GM19239 (cell line): ENCODE measurements at regions not wholly inside any gene's neighbourhood (a gene's known extent, or its start where the extent isn't known, plus 50 kb on each side); places are given as distances from the start of the nearest gene placed in this dataset.

Source experiments
- DNase-seq: peaks from one replicate; pipeline ENCODE4 v3.0.0; 2011; ENCODE audit warnings: low spot score; ENCODE audit not compliant: insufficient read length
- FAIRE-seq: peaks from 2 replicates; lab custom pipeline; 2011; peaks lifted over from hg19 to GRCh38; lab: Jason Lieb, UNC

DNA sequence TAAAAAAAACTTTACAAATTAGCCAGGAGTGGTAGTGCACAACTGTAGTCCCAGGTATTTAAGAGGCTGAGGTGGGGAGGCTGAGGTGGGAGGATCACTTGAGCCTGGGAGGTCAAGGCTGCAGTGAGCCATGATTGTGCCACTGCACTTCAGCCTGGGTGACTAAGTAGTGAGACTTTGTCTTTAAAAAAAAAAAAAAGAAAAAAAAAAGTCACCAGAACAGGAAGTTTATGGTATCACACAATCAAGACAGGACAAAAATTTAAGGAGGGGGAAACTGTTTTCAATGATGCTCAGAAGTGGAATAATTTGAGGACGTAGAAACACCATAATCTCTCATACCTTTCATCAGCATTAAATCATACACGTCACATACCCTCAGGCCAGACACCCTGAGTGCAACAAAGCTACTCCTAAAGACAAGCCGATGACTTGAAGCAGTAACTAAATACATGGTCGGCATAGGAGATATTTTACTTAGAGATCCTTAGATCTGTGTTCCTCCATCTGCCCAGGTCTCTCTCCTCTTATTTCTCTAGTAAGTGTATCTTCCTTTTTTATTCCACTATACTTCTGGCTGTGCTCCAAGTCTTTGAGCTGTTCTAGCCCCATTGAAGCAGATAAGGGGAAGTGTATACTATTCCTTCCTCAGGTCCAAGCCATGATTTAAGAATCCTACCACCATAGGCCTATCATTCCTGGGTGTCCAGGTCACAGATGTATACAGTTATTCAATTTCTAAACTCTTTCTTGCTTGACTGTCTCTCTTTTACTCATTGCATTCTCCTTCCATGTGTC lies 91.3 kb upstream of the APC start:
- no peak for FAIRE-seq
- DNase-seq, result no peak

DNA sequence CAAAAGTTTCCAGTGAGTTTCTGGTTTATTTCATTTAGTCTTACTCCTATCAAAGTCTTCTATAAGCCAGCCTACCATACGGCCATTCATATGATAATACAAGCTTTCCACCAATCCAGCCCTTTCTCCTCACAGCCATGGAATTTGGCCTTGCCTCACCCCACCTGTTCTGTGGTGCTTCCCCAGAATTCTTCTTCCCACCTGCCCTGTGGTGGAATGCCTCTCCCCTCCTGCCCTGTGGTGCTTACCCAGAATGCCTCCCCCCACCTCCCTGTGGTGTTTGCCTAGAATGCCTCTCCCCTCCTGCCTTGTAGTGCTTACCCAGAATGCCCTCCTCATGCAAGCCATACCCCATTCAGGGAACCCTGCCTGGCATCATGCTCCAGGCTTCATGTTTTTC lies 90.3 kb upstream of the APC start:
- FAIRE-seq, result no peak
- no peak for DNase-seq

GRCh38 chr5:112648264-112648663 lies 89.4 kb upstream of the APC start:
- DNase-seq, result no peak
- FAIRE-seq, result no peak

DNA sequence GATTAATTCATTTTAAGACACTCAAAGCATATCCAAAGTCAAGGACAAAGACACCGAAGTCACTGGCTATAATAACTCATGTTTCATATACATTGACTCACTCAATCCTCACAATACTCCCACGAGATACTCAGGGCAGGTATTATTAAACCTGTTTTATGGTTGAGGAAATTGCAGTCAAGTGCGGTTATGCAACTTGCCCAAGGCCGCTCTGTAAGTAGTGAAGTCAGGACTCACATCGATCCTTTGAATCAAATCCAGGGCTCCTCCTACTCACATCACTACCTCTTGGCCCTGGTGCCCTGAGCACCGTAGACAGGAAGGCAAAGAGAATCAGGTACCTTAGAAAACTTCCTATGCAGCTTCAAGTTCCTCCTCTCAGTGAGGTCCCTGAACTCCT lies 87.8 kb upstream of the APC start:
- no peak for FAIRE-seq
- DNase-seq, result no peak

GRCh38 chr5:112653638-112654205 lies 84.0 kb upstream of the APC start:
- FAIRE-seq, result no peak
- no peak for DNase-seq

DNA sequence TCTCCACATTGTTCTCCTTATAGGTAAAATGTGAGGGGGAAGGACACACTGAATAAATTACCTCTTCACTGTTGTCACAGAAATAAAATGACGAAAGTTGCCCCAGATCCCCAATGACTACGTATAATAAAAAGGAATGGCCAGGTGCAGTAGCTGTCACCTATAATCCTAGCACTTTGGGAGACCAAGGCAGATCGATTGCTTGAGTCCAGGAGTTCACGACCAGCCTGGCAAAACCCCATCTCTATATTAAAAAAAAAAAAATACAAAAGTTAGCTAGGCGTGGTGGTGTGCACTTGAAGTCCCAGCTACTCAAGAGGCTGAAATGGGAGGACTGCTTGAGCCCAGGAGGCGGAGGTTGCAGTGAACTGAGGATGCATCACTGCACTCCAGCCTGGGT lies 82.2 kb upstream of the APC start:
- FAIRE-seq, result no peak
- DNase-seq, result no peak

DNA sequence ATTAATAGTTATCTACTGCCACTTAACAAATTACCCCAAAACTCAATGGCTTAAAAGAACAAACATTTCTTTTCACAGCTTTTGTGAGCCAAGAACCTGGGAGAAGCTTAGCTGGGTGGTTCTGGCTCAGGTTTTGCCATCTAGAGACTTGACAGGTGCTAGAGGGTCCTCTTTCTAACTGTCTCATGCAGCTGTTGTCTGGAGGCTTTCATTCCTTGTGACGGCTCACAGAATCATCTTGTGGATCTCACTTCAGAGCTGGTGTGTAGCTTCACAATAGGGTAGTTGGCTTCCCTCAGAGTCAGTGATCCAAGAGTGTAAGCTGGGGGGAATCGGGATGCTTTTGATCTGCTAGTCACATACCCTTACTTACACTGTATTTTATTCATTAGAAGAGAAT lies 81.2 kb upstream of the APC start:
- no peak for FAIRE-seq
- DNase-seq, result no peak

- DNase-seq (no peak), FAIRE-seq (no peak)
Measured at GRCh38 chr5:112657804-112658203, 79.9 kb upstream of the APC start.

DNA sequence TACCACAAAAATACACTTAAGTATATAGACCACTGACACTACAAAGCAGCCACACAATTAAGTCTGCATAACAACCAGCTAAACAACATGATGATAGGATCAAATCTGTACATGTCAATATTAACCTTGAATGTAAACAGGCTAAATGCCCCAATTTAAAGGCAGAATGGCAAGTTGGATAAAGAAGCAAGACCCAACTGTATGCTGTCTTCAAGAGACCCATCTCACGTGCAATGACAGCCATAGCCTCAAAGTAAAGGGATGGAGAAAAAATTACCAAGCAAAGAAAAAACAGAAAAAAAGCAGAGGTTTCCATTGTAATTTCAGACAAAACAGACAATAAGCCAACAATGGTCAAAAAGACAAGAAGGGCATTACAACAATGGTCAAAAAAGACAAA lies 77.3 kb upstream of the APC start:
- DNase-seq (no peak), FAIRE-seq (no peak)

- DNase-seq (no peak), FAIRE-seq (no peak)
Measured at GRCh38 chr5:112663146-112663545, 74.5 kb upstream of the APC start.

DNA sequence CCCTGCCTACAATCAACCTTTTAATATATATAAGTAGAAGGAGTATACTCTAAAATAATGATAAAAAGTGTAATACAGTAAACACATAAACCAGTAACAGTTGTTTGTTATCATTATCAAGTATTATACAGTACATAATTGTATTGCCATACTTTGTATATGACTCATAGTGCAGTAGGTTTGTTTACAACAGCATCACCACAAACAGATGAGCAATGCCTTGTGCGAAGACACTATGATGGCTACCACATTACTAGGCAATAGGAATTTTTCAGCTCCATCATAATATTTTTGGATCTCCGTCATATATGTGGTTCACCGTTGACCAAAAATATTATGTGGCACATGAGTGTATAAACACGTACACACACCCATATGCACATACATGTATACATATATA lies 69.7 kb upstream of the APC start:
- no peak for FAIRE-seq
- no peak for DNase-seq

GRCh38 chr5:112668911-112669310 lies 68.8 kb upstream of the APC start:
- DNase-seq, result no peak
- no peak for FAIRE-seq

DNA sequence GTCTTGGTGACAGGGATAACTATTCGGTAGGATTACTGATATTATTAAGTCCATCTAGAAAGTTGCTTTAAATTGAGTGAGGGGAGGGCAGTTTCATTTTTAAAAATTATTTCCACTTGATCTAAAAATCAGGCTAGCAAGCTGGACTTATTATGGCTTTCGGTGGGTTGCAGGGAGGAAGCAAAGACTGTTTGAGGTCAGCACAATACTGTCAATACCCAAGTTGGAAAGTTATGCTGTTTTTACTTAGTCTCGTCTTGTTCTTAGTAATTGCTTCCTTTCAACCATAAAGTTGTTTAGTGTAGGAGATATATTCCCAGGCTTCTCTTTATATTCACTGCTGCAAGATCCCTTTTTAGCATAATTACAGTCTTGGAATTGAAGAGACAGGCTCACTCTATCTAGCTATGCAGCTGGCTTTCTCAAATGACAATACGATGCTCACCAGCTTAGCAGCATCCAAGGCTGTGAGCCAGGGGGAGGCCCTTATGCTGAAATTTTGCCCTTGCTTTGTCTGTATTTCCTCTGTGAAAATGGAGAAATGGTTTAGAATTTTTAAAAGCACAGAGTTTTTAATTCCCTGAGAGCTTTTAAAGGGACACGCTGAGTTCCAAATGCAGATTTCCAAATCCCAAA lies 68.2 kb upstream of the APC start:
- no peak for DNase-seq
- FAIRE-seq, result no peak

DNA sequence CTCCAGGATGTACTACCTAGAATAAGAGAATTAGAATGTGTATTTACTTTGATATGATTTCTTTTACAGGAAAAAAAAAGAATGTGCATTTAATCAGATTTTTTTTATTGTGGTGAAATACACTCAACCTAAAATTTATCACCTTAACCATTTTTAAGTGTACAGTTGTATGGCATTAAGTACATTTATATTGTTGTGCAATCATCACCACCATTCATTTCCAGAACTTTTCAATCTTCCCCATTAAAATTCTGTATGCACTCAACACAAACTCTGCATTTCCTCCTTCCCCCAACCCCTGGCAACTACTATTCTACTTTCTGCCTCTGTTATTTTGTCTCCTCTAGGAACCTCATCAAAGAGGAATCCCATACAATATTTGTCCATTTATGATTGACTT lies 66.0 kb upstream of the APC start:
- FAIRE-seq (no peak), DNase-seq (no peak)

- FAIRE-seq (peak; percentile 79), DNase-seq (no peak)
Measured at GRCh38 chr5:112681481-112681908, 56.2 kb upstream of the APC start.

- FAIRE-seq, result no peak
- DNase-seq, result no peak
Measured at GRCh38 chr5:112682621-112683061, 55.0 kb upstream of the APC start.

- DNase-seq, result no peak
- FAIRE-seq, result peak; percentile 45
Measured at GRCh38 chr5:112684121-112684520, 53.6 kb upstream of the APC start.

- FAIRE-seq, result no peak
- no peak for DNase-seq
Measured at GRCh38 chr5:112684737-112685136, 52.9 kb upstream of the APC start.

GRCh38 chr5:112685386-112685785 lies 52.3 kb upstream of the APC start:
- DNase-seq (no peak), FAIRE-seq (no peak)

DNA sequence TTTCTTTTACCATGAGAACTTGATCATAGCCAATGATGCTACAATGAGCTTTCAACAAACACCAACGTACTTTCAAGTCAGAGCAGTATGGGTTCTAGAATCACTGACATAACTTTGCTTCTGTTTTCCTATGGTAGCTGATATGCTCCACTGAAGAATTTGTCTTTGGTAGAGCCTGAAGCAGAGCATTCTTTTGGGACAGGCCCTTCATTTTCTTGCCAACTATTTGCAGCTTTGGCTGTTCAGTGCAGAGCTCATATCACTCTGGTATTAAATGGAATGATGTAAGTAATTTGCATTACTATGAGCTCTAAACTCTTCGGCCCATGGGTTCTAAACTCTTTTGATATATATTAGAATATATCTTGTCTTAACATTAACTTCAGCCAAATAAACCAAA lies 51.8 kb upstream of the APC start:
- DNase-seq (no peak), FAIRE-seq (peak; percentile 21)

GRCh38 chr5:112686675-112687074 lies 51.0 kb upstream of the APC start:
- no peak for FAIRE-seq

DNA sequence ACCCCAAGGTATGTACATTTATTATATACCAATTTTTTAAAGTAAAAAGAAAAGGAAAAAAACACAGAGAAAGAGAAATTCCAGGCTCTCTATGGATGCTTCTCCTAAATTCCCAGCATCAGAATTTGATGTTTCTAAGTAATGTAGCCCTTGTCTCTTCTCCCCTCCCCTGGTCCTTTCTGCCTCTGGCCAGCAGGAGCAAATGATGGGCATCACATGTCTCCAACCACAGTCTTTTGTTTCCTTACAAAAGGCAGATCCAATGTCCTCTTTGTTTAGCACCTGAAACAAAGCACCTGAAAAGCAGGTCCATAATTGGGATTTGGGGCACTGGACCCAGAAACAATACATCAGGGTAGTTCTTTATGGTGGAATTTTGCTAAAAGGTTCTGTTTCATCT lies 50.4 kb upstream of the APC start:
- no peak for DNase-seq

More at GRCh38 chr5:112686675-112687074, 51.0 kb upstream of the APC start:
- no peak for DNase-seq

More for the DNA sequence above, 50.4 kb upstream of the APC start:
- no peak for FAIRE-seq
